ENCODE measurements at regions not wholly inside any gene's neighbourhood (a gene's known extent, or its start where the extent isn't known, plus 50 kb on each side); places are given as distances from the start of the nearest gene placed in this dataset.

DNA sequence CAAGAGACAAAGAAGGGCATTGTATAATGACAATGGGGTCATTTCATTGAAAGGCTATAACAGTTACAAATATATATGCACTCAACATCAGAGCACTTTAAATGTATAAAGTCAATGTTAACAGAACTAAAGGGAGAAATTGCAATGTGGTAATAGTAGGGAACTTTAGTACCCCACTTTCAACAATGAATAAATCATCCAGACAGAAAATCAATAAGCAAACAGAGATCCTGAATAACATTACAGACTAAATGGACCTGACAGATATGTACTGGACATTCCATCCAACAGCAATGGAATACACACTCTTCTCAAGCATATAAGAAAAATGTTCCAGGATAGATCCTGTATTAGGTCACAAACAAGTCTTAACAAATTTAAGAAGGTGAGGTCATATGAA is 90.5 kb upstream of the ALKAL2 start (continued):
- TF ChIP-seq, protein P1, sequence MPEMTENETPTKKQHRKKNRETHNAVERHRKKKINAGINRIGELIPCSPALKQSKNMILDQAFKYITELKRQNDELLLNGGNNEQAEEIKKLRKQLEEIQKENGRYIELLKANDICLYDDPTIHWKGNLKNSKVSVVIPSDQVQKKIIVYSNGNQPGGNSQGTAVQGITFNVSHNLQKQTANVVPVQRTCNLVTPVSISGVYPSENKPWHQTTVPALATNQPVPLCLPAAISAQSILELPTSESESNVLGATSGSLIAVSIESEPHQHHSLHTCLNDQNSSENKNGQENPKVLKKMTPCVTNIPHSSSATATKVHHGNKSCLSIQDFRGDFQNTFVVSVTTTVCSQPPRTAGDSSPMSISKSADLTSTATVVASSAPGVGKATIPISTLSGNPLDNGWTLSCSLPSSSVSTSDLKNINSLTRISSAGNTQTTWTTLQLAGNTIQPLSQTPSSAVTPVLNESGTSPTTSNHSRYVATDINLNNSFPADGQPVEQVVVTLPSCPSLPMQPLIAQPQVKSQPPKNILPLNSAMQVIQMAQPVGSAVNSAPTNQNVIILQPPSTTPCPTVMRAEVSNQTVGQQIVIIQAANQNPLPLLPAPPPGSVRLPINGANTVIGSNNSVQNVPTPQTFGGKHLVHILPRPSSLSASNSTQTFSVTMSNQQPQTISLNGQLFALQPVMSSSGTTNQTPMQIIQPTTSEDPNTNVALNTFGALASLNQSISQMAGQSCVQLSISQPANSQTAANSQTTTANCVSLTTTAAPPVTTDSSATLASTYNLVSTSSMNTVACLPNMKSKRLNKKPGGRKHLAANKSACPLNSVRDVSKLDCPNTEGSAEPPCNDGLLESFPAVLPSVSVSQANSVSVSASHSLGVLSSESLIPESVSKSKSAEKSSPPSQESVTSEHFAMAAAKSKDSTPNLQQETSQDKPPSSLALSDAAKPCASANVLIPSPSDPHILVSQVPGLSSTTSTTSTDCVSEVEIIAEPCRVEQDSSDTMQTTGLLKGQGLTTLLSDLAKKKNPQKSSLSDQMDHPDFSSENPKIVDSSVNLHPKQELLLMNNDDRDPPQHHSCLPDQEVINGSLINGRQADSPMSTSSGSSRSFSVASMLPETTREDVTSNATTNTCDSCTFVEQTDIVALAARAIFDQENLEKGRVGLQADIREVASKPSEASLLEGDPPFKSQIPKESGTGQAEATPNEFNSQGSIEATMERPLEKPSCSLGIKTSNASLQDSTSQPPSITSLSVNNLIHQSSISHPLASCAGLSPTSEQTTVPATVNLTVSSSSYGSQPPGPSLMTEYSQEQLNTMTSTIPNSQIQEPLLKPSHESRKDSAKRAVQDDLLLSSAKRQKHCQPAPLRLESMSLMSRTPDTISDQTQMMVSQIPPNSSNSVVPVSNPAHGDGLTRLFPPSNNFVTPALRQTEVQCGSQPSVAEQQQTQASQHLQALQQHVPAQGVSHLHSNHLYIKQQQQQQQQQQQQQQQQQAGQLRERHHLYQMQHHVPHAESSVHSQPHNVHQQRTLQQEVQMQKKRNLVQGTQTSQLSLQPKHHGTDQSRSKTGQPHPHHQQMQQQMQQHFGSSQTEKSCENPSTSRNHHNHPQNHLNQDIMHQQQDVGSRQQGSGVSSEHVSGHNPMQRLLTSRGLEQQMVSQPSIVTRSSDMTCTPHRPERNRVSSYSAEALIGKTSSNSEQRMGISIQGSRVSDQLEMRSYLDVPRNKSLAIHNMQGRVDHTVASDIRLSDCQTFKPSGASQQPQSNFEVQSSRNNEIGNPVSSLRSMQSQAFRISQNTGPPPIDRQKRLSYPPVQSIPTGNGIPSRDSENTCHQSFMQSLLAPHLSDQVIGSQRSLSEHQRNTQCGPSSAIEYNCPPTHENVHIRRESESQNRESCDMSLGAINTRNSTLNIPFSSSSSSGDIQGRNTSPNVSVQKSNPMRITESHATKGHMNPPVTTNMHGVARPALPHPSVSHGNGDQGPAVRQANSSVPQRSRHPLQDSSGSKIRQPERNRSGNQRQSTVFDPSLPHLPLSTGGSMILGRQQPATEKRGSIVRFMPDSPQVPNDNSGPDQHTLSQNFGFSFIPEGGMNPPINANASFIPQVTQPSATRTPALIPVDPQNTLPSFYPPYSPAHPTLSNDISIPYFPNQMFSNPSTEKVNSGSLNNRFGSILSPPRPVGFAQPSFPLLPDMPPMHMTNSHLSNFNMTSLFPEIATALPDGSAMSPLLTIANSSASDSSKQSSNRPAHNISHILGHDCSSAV (CRISPR knock-in tag; IDR thresholded peaks at IDR 0.05; ENCODE audit: borderline replicate concordance): no peak
- TF ChIP-seq NCOA2 (CRISPR knock-in tag; IDR thresholded peaks at IDR 0.05) (peak; percentile 80), ZNF451 (CRISPR knock-in tag; IDR thresholded peaks at IDR 0.05) (no peak), KDM5B (CRISPR knock-in tag; IDR thresholded peaks at IDR 0.05; ENCODE audit: borderline replicate concordance) (no peak), REXO4 (CRISPR knock-in tag; IDR thresholded peaks at IDR 0.05; ENCODE audit: borderline replicate concordance) (no peak), ELF1 (CRISPR knock-in tag; IDR thresholded peaks at IDR 0.05) (no peak), ZNF432 (CRISPR knock-in tag; IDR thresholded peaks at IDR 0.05; ENCODE audit: borderline replicate concordance) (no peak), ZNF883 (CRISPR knock-in tag; IDR thresholded peaks at IDR 0.05; ENCODE audit: not compliant biosample characterization) (no peak), MBNL3 (CRISPR knock-in tag; conservative IDR thresholded peaks at IDR 0.05) (no peak), ZFP36L2 (CRISPR knock-in tag; IDR thresholded peaks at IDR 0.05) (no peak)
- TF ChIP-seq, protein P2, sequence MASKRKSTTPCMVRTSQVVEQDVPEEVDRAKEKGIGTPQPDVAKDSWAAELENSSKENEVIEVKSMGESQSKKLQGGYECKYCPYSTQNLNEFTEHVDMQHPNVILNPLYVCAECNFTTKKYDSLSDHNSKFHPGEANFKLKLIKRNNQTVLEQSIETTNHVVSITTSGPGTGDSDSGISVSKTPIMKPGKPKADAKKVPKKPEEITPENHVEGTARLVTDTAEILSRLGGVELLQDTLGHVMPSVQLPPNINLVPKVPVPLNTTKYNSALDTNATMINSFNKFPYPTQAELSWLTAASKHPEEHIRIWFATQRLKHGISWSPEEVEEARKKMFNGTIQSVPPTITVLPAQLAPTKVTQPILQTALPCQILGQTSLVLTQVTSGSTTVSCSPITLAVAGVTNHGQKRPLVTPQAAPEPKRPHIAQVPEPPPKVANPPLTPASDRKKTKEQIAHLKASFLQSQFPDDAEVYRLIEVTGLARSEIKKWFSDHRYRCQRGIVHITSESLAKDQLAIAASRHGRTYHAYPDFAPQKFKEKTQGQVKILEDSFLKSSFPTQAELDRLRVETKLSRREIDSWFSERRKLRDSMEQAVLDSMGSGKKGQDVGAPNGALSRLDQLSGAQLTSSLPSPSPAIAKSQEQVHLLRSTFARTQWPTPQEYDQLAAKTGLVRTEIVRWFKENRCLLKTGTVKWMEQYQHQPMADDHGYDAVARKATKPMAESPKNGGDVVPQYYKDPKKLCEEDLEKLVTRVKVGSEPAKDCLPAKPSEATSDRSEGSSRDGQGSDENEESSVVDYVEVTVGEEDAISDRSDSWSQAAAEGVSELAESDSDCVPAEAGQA (IDR thresholded peaks at IDR 0.05; ENCODE audit: low read depth): no peak
- TF ChIP-seq, protein P2 (CRISPR knock-in tag; IDR thresholded peaks at IDR 0.05; ENCODE audit: borderline replicate concordance): peak; percentile 99
- TF ChIP-seq, protein P3, sequence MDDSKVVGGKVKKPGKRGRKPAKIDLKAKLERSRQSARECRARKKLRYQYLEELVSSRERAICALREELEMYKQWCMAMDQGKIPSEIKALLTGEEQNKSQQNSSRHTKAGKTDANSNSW (CRISPR knock-in tag; IDR thresholded peaks at IDR 0.05; ENCODE audit: borderline replicate concordance): no peak
- TF ChIP-seq, protein P4, sequence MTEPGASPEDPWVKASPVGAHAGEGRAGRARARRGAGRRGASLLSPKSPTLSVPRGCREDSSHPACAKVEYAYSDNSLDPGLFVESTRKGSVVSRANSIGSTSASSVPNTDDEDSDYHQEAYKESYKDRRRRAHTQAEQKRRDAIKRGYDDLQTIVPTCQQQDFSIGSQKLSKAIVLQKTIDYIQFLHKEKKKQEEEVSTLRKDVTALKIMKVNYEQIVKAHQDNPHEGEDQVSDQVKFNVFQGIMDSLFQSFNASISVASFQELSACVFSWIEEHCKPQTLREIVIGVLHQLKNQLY (CRISPR knock-in tag; IDR thresholded peaks at IDR 0.05): no peak
- TF ChIP-seq, protein P5, sequence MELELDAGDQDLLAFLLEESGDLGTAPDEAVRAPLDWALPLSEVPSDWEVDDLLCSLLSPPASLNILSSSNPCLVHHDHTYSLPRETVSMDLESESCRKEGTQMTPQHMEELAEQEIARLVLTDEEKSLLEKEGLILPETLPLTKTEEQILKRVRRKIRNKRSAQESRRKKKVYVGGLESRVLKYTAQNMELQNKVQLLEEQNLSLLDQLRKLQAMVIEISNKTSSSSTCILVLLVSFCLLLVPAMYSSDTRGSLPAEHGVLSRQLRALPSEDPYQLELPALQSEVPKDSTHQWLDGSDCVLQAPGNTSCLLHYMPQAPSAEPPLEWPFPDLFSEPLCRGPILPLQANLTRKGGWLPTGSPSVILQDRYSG (CRISPR knock-in tag; IDR thresholded peaks at IDR 0.05): no peak

Data from HepG2 (cell line).